Lung (tissue), 11 donors: ENCODE measurements at regions not wholly inside any gene's neighbourhood (a gene's known extent, or its start where the extent isn't known, plus 50 kb on each side); places are given as distances from the start of the nearest gene placed in this dataset.

ENCODE experiments used
- ATAC-seq: fragments of 200-7000 bp; cut with Tn5 transposase; one replicate; pipeline ENCODE4 v1.9.1; 2020; ENCODE audit warnings: moderate number of reproducible peaks; ENCODE audit not compliant: insufficient read depth, low FRiP score
- DNase-seq, 3 donors: peaks; one replicate each; pipeline ENCODE4 v3.0.0-alpha.2; 2013 to 2017
- H3K27ac ChIP-seq, 2 donors: one replicate each; pipeline ENCODE4 v1.5.1; 2013; ENCODE audit warnings: mild to moderate bottlenecking in 2 of 2, moderate library complexity in 2 of 2, control low read depth in 1 of 2, inconsistent platforms in 1 of 2, low read depth in 1 of 2, low read length in 1 of 2
- H3K27me3 ChIP-seq, 3 donors: one replicate each; pipeline ENCODE4 v1.5.1; 2013; ENCODE audit warnings: low read length in 2 of 3; ENCODE audit not compliant: control insufficient read depth in 3 of 3, insufficient read depth in 3 of 3
- H3K36me3 ChIP-seq, 4 donors: one replicate each; pipeline ENCODE4 v1.5.1; 2013; ENCODE audit warnings: low read length in 4 of 4, mild to moderate bottlenecking in 1 of 4, moderate library complexity in 1 of 4; ENCODE audit not compliant: control insufficient read depth in 4 of 4, insufficient read depth in 4 of 4
- H3K4me1 ChIP-seq, 5 donors: one replicate each; pipeline ENCODE4 v1.5.1; 2013; ENCODE audit warnings: low read length in 5 of 5, mild to moderate bottlenecking in 2 of 5, moderate library complexity in 1 of 5; ENCODE audit not compliant: control insufficient read depth in 5 of 5, insufficient read depth in 5 of 5
- H3K4me3 ChIP-seq: one replicate; pipeline ENCODE4 v1.5.1; 2013; ENCODE audit warnings: mild to moderate bottlenecking, control low read depth, moderate library complexity
- H3K9ac ChIP-seq, 2 donors: one replicate each; pipeline ENCODE4 v1.5.1; 2013; ENCODE audit warnings: low read length in 2 of 2, control low read depth in 1 of 2; ENCODE audit not compliant: insufficient read depth in 1 of 2
- H3K9me3 ChIP-seq, 4 donors: one replicate each; pipeline ENCODE4 v1.5.1; 2013; ENCODE audit warnings: low read length in 3 of 4, mild to moderate bottlenecking in 1 of 4, moderate library complexity in 1 of 4; ENCODE audit not compliant: control insufficient read depth in 4 of 4, insufficient read depth in 3 of 4
- CTCF ChIP-seq: IDR thresholded peaks from 2 replicates; pipeline ENCODE4 v1.5.1; 2012; ENCODE audit warnings: mild to moderate bottlenecking; ENCODE audit errors: control extremely low read depth, extremely low read depth
- WGBS, 2 donors: extraction: QIAGEN DNeasy Blood & Tissue Kit; methylation state at CpG; one replicate each; pipeline ENCODE4 v1.1.7; 2013; 5-methylcytosine and 5-hydroxymethylcytosine counted together
- donor health status: control.
- donor health status: control.
- donor health status: Bipolar disorder and iron deficiency.
- donor health status: healthy.
- donor health status: DM: yes; HTN: yes; CAD: no.

GRCh38 chr10:108454793-108455192, 1290.3 kb upstream of the SORCS1 start:
- no peak for ATAC-seq
- Histone ChIP-seq H3K9ac (no peak overlapping the region), H3K4me1 (no peaks in the 10 kb centered on the region), H3K9me3 (no peaks in the 10 kb centered on the region), H3K27me3 (no peaks in the 10 kb centered on the region), H3K4me3 (no peak overlapping the region), H3K36me3 (no peaks in the 10 kb centered on the region), H3K27ac (no peak overlapping the region)
- DNase-seq = no peak
- no peak for TF ChIP-seq CTCF

GRCh38 chr10:108454224-108454623, 1289.7 kb upstream of the SORCS1 start:
- Histone ChIP-seq H3K36me3 (no peaks in the 10 kb centered on the region), H3K4me1 (no peaks in the 10 kb centered on the region), H3K4me3 (no peak overlapping the region), H3K27ac (no peak overlapping the region), H3K9me3 (no peaks in the 10 kb centered on the region), H3K9ac (no peak overlapping the region), H3K27me3 (no peaks in the 10 kb centered on the region)
- TF ChIP-seq CTCF = no peak
- ATAC-seq (no peak), DNase-seq (no peak)
- WGBS, 2 donors = 76 to 89% methylated on average over 3 of the region's 3 CpGs

GRCh38 chr10:108453166-108453565, 1288.7 kb upstream of the SORCS1 start:
- Histone ChIP-seq H3K4me1 (no peaks in the 10 kb centered on the region), H3K4me3 (no peak overlapping the region), H3K27me3 (no peaks in the 10 kb centered on the region), H3K9ac (no peak overlapping the region), H3K9me3 (no peaks in the 10 kb centered on the region), H3K27ac (no peak overlapping the region), H3K36me3 (no peaks in the 10 kb centered on the region)
- DNase-seq (peak in 1 of 3 donors; percentile 18), ATAC-seq (no peak)
- no peak for TF ChIP-seq CTCF

- Histone ChIP-seq H3K9me3 (no peaks in the 10 kb centered on the region), H3K27ac (no peak overlapping the region), H3K27me3 (no peaks in the 10 kb centered on the region), H3K9ac (no peak overlapping the region), H3K36me3 (no peaks in the 10 kb centered on the region), H3K4me3 (no peak overlapping the region), H3K4me1 (no peaks in the 10 kb centered on the region)
- DNase-seq (no peak), ATAC-seq (no peak)
- no peak for TF ChIP-seq CTCF
- 87 to 93% methylated on average over 5 of the region's 5 CpGs for WGBS, 2 donors
These were observed 1288.0 kb upstream of the SORCS1 start for GRCh38 chr10:108452533-108452932.
